ENCODE measurements at regions not wholly inside any gene's neighbourhood (a gene's known extent, or its start where the extent isn't known, plus 50 kb on each side); places are given as distances from the start of the nearest gene placed in this dataset.

- Mint-ChIP-seq H3K27ac (no peak overlapping the region), H3K4me3 (no peak overlapping the region)
- no peak for ATAC-seq (ENCODE audit: low read depth)
Measured at GRCh38 chr22:34946339-34946985, 119.5 kb upstream of the ISX start.

DNA sequence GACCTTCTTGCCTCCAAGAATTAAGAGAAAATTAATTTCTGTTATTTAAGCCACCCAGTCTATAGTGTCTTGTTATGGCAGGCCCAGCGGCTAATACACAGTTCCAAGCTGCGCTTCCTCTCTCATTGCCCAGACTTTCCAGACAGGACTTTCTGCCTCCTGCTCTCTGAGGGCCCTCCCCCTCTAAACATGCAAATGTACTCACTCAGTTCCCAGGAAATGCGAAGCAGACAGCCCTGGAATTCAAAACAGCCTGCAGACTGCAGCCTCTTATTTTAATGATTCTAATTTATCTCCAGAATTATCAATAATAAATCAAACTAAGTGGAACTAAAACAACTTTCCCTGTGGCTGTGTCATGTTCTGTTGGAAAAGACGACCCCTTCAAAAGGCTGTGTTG, 115.5 kb upstream of the ISX start:
- CTCF ChIA-PET = no interaction called here
- Mint-ChIP-seq H3K36me3 (ENCODE audit: low read depth) (no peaks in the 10 kb centered on the region), H3K9me3 (no peaks in the 10 kb centered on the region), H3K4me1 (no peaks in the 10 kb centered on the region), H3K4me3 (no peak overlapping the region), H3K27ac (no peak overlapping the region), H3K27me3 (peaks cover 2% of the 10 kb centered on the region)
- POLR2A ChIA-PET = no interaction called here
- intact Hi-C loops (cut with micrococcal nuclease) = no loop called here
- DNase-seq (no peak), ATAC-seq (ENCODE audit: low read depth) (no peak)
- TF ChIP-seq, protein P1, sequence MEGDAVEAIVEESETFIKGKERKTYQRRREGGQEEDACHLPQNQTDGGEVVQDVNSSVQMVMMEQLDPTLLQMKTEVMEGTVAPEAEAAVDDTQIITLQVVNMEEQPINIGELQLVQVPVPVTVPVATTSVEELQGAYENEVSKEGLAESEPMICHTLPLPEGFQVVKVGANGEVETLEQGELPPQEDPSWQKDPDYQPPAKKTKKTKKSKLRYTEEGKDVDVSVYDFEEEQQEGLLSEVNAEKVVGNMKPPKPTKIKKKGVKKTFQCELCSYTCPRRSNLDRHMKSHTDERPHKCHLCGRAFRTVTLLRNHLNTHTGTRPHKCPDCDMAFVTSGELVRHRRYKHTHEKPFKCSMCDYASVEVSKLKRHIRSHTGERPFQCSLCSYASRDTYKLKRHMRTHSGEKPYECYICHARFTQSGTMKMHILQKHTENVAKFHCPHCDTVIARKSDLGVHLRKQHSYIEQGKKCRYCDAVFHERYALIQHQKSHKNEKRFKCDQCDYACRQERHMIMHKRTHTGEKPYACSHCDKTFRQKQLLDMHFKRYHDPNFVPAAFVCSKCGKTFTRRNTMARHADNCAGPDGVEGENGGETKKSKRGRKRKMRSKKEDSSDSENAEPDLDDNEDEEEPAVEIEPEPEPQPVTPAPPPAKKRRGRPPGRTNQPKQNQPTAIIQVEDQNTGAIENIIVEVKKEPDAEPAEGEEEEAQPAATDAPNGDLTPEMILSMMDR (IDR thresholded peaks at IDR 0.05) = no peak

More at GRCh38 chr22:34946339-34946985, 119.5 kb upstream of the ISX start:
- CTCF ChIA-PET = no interaction called here
- no peaks in the 10 kb centered on the region for H3K36me3 Mint-ChIP-seq (ENCODE audit: low read depth)
- no peaks in the 10 kb centered on the region for H3K4me1 Mint-ChIP-seq
- TF ChIP-seq, protein P1 (IDR thresholded peaks at IDR 0.05) = no peak
- H3K27me3 Mint-ChIP-seq = peaks cover 2% of the 10 kb centered on the region
- H3K9me3 Mint-ChIP-seq = no peaks in the 10 kb centered on the region
- POLR2A ChIA-PET = no interaction called here
- DNase-seq = no peak
- intact Hi-C loops (cut with micrococcal nuclease) = no loop called here

- no peak for DNase-seq
Measured at GRCh38 chr22:34951212-34951611, 114.7 kb upstream of the ISX start.

DNA sequence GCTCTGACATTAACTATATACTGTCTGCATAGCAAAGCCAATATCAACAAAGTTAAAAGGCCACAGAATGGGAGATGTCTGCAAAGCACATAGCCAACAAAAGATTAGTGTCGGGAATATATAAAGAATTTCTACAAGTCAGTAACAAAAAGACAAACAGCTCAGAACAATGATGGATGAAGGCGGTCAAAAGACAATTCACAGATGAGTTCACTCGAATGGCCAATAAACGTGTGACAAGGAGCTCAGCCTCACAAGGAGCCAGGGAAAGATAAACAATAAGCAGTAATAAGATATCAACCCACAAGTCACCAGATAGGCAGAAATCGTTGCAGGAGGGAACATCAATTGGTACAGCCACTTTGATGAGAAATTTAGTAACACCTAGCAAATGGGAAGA, 106.0 kb upstream of the ISX start:
- ATAC-seq (ENCODE audit: low read depth) (no peak), DNase-seq (no peak)
- no peaks in the 10 kb centered on the region for H3K4me1 Mint-ChIP-seq
- H3K36me3 Mint-ChIP-seq (ENCODE audit: low read depth) = no peaks in the 10 kb centered on the region
- intact Hi-C loops (cut with micrococcal nuclease) = no loop called here
- H3K27me3 Mint-ChIP-seq = peaks cover 2% of the 10 kb centered on the region
- no peak overlapping the region for H3K4me3 Mint-ChIP-seq
- H3K27ac Mint-ChIP-seq = no peak overlapping the region
- TF ChIP-seq, protein P1 (IDR thresholded peaks at IDR 0.05) = no peak
- POLR2A ChIA-PET = no interaction called here
- CTCF ChIA-PET = no interaction called here
- H3K9me3 Mint-ChIP-seq = no peaks in the 10 kb centered on the region

More at GRCh38 chr22:34951212-34951611, 114.7 kb upstream of the ISX start:
- POLR2A ChIA-PET = no interaction called here
- CTCF ChIA-PET = no interaction called here
- no peak for ATAC-seq (ENCODE audit: low read depth)
- H3K27me3 Mint-ChIP-seq = peaks cover 2% of the 10 kb centered on the region
- no peak overlapping the region for H3K4me3 Mint-ChIP-seq
- H3K27ac Mint-ChIP-seq = no peak overlapping the region
- intact Hi-C loops (cut with micrococcal nuclease) = no loop called here
- no peaks in the 10 kb centered on the region for H3K36me3 Mint-ChIP-seq (ENCODE audit: low read depth)
- TF ChIP-seq, protein P1 (IDR thresholded peaks at IDR 0.05) = no peak
- H3K9me3 Mint-ChIP-seq = no peaks in the 10 kb centered on the region
- no peaks in the 10 kb centered on the region for H3K4me1 Mint-ChIP-seq

- intact Hi-C loops (cut with micrococcal nuclease) = no loop called here
- DNase-seq = no peak
- POLR2A ChIA-PET = no interaction called here
- TF ChIP-seq, protein P1 (IDR thresholded peaks at IDR 0.05) = no peak
- no peaks in the 10 kb centered on the region for H3K4me1 Mint-ChIP-seq
- no peak overlapping the region for H3K27ac Mint-ChIP-seq
- peaks cover 2% of the 10 kb centered on the region for H3K27me3 Mint-ChIP-seq
- no peak for ATAC-seq (ENCODE audit: low read depth)
- H3K4me3 Mint-ChIP-seq = no peak overlapping the region
- H3K36me3 Mint-ChIP-seq (ENCODE audit: low read depth) = no peaks in the 10 kb centered on the region
- no peaks in the 10 kb centered on the region for H3K9me3 Mint-ChIP-seq
- CTCF ChIA-PET = no interaction called here
Measured at GRCh38 chr22:34966980-34967565, 98.9 kb upstream of the ISX start.

All from activated B cell treated with CpG ODN at 0.5 μM for 24 hours (primary cell).